GM21526 (cell line): ENCODE measurements at regions not wholly inside any gene's neighbourhood (a gene's known extent, or its start where the extent isn't known, plus 50 kb on each side); places are given as distances from the start of the nearest gene placed in this dataset.
"Not testable (repeated sequence)": the region's sequence is repeated elsewhere in the genome, so short reads cannot be mapped to it uniquely, and the experiment has no call there.

Source experiments
- ATAC-seq: cut with Tn5 transposase; IDR thresholded peaks from one replicate; pipeline ENCODE4 v1.9.1; 2021; ENCODE audit warnings: moderate library complexity; ENCODE audit not compliant: unreplicated experiment, low FRiP score

- ATAC-seq = no peak
These were observed 144.7 kb upstream of the ITM2A start for GRCh38 chrX:79511799-79512198.

- no peak for ATAC-seq
These were observed 138.9 kb upstream of the ITM2A start for GRCh38 chrX:79506001-79506400.

GRCh38 chrX:79482686-79483085, 115.6 kb upstream of the ITM2A start:
- no peak for ATAC-seq

GRCh38 chrX:79477691-79478090, 110.6 kb upstream of the ITM2A start:
- ATAC-seq = no peak

- ATAC-seq = no peak
These were observed 99.5 kb upstream of the ITM2A start for GRCh38 chrX:79466636-79467035.

GRCh38 chrX:79462458-79462857, 95.3 kb upstream of the ITM2A start:
- no peak for ATAC-seq

- not testable (repeated sequence) for ATAC-seq
These were observed 89.5 kb upstream of the ITM2A start for GRCh38 chrX:79456593-79456992.

- no peak for ATAC-seq
These were observed 85.7 kb upstream of the ITM2A start for GRCh38 chrX:79452881-79453280.

- ATAC-seq = no peak
These were observed 77.6 kb upstream of the ITM2A start for GRCh38 chrX:79444694-79445210.

GRCh38 chrX:79443121-79443520, 76.0 kb upstream of the ITM2A start:
- no peak for ATAC-seq

GRCh38 chrX:79440336-79440735, 73.2 kb upstream of the ITM2A start:
- ATAC-seq = no peak
